ENCODE measurements at regions not wholly inside any gene's neighbourhood (a gene's known extent, or its start where the extent isn't known, plus 50 kb on each side); places are given as distances from the start of the nearest gene placed in this dataset.
"Not testable (repeated sequence)": the region's sequence is repeated elsewhere in the genome, so short reads cannot be mapped to it uniquely, and the experiment has no call there.

DNA sequence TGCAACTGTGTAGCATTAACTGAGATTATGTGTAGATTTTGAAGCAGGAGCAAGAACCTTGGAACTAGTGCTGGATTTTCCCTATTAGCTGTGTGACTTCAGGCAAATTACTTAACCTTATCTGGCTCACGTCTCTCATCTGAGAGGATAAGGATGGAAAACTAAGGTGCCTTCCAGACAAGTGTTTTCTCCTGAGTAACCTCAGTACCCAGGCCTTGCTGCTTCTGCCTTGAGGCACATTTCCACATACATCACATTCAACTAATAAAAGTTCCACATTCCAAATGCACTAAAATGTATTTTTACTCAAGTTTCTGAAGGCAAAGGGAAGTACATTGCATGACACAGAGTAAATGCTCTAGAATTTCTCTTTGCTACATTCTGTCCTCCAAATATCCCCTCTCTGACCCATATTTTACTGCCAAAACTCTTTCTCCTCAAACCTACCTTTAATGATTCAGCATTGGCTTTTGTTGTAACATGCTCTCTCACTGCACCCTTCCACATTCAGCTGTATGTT is 195.4 kb upstream of the ADGRL3 start:
- TF ChIP-seq, protein P1, sequence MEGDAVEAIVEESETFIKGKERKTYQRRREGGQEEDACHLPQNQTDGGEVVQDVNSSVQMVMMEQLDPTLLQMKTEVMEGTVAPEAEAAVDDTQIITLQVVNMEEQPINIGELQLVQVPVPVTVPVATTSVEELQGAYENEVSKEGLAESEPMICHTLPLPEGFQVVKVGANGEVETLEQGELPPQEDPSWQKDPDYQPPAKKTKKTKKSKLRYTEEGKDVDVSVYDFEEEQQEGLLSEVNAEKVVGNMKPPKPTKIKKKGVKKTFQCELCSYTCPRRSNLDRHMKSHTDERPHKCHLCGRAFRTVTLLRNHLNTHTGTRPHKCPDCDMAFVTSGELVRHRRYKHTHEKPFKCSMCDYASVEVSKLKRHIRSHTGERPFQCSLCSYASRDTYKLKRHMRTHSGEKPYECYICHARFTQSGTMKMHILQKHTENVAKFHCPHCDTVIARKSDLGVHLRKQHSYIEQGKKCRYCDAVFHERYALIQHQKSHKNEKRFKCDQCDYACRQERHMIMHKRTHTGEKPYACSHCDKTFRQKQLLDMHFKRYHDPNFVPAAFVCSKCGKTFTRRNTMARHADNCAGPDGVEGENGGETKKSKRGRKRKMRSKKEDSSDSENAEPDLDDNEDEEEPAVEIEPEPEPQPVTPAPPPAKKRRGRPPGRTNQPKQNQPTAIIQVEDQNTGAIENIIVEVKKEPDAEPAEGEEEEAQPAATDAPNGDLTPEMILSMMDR (IDR thresholded peaks at IDR 0.05; ENCODE audit: partially characterized antibody, unreplicated experiment), result no peak
- H3K4me1 Mint-ChIP-seq (ENCODE audit: low read depth, unreplicated experiment), result no peaks in the 10 kb centered on the region
- H3K9me3 Mint-ChIP-seq (ENCODE audit: unreplicated experiment), result peaks cover 7% of the 10 kb centered on the region
- no peak for DNase-seq
- no peak overlapping the region for H3K27ac Mint-ChIP-seq (ENCODE audit: unreplicated experiment)
- H3K4me3 Mint-ChIP-seq (ENCODE audit: unreplicated experiment), result no peak overlapping the region
- H3K36me3 Mint-ChIP-seq (ENCODE audit: unreplicated experiment), result peaks cover 8% of the 10 kb centered on the region
- H3K27me3 Mint-ChIP-seq (ENCODE audit: unreplicated experiment), result no peaks in the 10 kb centered on the region

DNA sequence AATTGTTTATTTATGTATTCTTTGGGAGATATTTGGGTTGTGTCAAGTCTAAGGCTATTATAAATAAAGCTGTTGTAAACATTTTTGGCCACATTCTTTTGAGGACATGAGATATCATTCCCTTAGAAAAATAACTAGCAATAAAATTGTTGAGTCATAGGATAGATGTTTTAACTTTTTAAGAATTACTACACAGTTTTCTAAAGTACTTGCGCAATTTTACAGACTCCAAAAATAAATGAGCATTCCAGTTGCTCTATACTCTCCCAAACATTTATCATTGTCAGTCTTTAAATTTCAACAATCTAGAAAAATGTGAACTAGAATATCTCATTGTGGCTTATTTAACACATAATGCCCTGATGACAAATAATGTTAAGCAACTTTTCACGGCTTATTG is 189.1 kb upstream of the ADGRL3 start:
- Mint-ChIP-seq H3K27ac (ENCODE audit: unreplicated experiment) (no peak overlapping the region), H3K27me3 (ENCODE audit: unreplicated experiment) (no peaks in the 10 kb centered on the region), H3K4me1 (ENCODE audit: low read depth, unreplicated experiment) (no peaks in the 10 kb centered on the region), H3K9me3 (ENCODE audit: unreplicated experiment) (peaks cover 2% of the 10 kb centered on the region), H3K4me3 (ENCODE audit: unreplicated experiment) (no peak overlapping the region), H3K36me3 (ENCODE audit: unreplicated experiment) (peaks cover 6% of the 10 kb centered on the region)
- TF ChIP-seq, protein P1 (IDR thresholded peaks at IDR 0.05; ENCODE audit: partially characterized antibody, unreplicated experiment), result no peak
- no peak for DNase-seq

DNA sequence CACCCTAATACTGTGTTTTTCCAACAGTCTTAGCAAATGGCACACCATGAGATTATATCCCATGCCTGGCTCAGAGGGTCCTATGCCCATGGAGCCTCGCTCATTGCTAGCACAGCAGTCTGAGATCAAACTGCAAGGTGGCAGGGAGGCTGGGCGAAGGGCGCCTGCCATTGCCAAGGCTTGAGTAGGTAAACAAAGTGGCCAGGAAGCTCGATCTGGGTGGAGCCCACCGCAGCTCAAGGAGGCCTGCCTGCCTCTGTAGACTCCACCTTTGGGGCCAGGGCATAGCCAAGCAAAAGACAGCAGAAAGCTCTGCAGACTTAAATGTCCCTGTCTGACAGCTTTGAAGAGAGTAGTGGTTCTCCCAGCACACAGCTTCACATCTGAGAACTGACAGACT is 188.2 kb upstream of the ADGRL3 start:
- not testable (repeated sequence) for H3K27me3 Mint-ChIP-seq (ENCODE audit: unreplicated experiment); DNase-seq; H3K9me3 Mint-ChIP-seq (ENCODE audit: unreplicated experiment); H3K4me3 Mint-ChIP-seq (ENCODE audit: unreplicated experiment); H3K36me3 Mint-ChIP-seq (ENCODE audit: unreplicated experiment); H3K4me1 Mint-ChIP-seq (ENCODE audit: low read depth, unreplicated experiment); H3K27ac Mint-ChIP-seq (ENCODE audit: unreplicated experiment)

DNA sequence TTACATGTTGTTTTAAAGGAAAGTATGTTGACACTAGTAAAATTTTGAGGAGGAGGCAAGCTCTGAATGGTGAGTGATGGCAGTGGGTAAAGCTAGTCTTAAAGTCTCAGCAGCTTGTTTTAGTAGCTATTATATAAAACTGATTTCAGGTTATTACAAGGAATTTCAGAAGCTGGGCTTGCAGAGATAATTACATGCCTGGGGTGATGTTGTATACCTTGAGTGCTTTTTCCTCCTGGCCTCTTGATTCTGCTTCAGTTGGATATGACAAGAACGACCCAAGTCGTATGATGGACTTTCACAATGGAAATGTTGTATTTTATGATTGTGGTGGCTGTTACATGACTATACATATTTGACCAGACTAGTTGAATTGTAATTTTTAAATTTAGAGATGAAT is 175.5 kb upstream of the ADGRL3 start:
- no peak for DNase-seq
- Mint-ChIP-seq H3K27me3 (ENCODE audit: unreplicated experiment) (peaks cover 2% of the 10 kb centered on the region), H3K9me3 (ENCODE audit: unreplicated experiment) (no peaks in the 10 kb centered on the region), H3K4me1 (ENCODE audit: low read depth, unreplicated experiment) (no peaks in the 10 kb centered on the region), H3K27ac (ENCODE audit: unreplicated experiment) (no peak overlapping the region), H3K36me3 (ENCODE audit: unreplicated experiment) (no peaks in the 10 kb centered on the region), H3K4me3 (ENCODE audit: unreplicated experiment) (no peak overlapping the region)
- TF ChIP-seq, protein P1 (IDR thresholded peaks at IDR 0.05; ENCODE audit: partially characterized antibody, unreplicated experiment), result no peak

DNA sequence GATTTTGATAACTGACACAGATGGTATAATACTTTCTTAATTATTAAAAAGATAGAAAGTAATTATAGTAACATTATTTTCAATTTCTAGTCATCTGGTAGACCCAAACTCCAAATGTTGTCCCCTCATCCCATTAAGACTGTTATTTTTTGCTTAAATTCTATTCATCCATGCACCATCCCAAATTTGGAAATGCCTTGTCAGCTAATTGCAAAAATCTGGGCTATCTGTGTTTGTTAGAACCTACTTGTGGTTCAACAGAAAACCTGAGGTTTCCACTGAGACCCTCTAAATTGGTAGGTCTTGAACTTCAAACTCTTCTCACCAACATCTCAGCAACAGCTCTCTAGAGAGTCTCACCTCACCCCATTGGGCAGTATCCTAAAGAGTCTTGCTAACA is 172.2 kb upstream of the ADGRL3 start:
- H3K36me3 Mint-ChIP-seq (ENCODE audit: unreplicated experiment), result no peaks in the 10 kb centered on the region
- TF ChIP-seq, protein P1 (IDR thresholded peaks at IDR 0.05; ENCODE audit: partially characterized antibody, unreplicated experiment), result no peak
- no peaks in the 10 kb centered on the region for H3K4me1 Mint-ChIP-seq (ENCODE audit: low read depth, unreplicated experiment)
- no peak overlapping the region for H3K4me3 Mint-ChIP-seq (ENCODE audit: unreplicated experiment)
- H3K27me3 Mint-ChIP-seq (ENCODE audit: unreplicated experiment), result no peaks in the 10 kb centered on the region
- DNase-seq, result no peak
- H3K9me3 Mint-ChIP-seq (ENCODE audit: unreplicated experiment), result no peaks in the 10 kb centered on the region
- H3K27ac Mint-ChIP-seq (ENCODE audit: unreplicated experiment), result no peak overlapping the region
